ENCODE measurements at regions not wholly inside any gene's neighbourhood (a gene's known extent, or its start where the extent isn't known, plus 50 kb on each side); places are given as distances from the start of the nearest gene placed in this dataset.

DNA sequence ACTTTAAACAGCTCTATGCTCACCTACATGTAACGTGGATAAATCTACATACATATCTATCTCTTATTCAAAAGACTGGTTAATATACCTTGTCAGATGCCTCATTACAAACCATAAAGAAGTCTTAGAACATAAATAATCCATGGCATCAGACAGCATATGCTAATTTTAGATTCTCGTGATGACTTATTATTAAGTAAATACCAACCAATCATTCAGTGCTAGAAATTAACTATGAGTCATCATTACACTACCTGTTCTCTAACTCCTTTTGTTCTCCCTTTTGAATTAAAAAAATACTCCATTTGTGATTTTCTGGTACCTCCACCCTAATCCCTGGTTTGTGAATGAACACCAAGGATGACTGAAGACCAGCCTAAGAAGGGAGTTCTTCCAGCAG lies 754.3 kb upstream of the ARGLU1 start:
- TF ChIP-seq EP300 (IDR thresholded peaks at IDR 0.05) (no peak), POLR2AphosphoS5 (IDR thresholded peaks at IDR 0.05) (no peak)
- TF ChIP-seq, protein P1, sequence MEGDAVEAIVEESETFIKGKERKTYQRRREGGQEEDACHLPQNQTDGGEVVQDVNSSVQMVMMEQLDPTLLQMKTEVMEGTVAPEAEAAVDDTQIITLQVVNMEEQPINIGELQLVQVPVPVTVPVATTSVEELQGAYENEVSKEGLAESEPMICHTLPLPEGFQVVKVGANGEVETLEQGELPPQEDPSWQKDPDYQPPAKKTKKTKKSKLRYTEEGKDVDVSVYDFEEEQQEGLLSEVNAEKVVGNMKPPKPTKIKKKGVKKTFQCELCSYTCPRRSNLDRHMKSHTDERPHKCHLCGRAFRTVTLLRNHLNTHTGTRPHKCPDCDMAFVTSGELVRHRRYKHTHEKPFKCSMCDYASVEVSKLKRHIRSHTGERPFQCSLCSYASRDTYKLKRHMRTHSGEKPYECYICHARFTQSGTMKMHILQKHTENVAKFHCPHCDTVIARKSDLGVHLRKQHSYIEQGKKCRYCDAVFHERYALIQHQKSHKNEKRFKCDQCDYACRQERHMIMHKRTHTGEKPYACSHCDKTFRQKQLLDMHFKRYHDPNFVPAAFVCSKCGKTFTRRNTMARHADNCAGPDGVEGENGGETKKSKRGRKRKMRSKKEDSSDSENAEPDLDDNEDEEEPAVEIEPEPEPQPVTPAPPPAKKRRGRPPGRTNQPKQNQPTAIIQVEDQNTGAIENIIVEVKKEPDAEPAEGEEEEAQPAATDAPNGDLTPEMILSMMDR (IDR thresholded peaks at IDR 0.05), result no peak
